HG03558 (cell line): ENCODE measurements at regions not wholly inside any gene's neighbourhood (a gene's known extent, or its start where the extent isn't known, plus 50 kb on each side); places are given as distances from the start of the nearest gene placed in this dataset.
"Not testable (repeated sequence)": the region's sequence is repeated elsewhere in the genome, so short reads cannot be mapped to it uniquely, and the experiment has no call there.

Experiments used
- ATAC-seq: cut with Tn5 transposase; IDR thresholded peaks from one replicate; pipeline ENCODE4 v1.9.1; 2021; ENCODE audit warnings: moderate number of reproducible peaks; ENCODE audit not compliant: unreplicated experiment; ENCODE audit errors: extremely low read depth

GRCh38 chr13:44637581-44637980, 61.5 kb upstream of the TSC22D1 start:
- no peak for ATAC-seq

DNA sequence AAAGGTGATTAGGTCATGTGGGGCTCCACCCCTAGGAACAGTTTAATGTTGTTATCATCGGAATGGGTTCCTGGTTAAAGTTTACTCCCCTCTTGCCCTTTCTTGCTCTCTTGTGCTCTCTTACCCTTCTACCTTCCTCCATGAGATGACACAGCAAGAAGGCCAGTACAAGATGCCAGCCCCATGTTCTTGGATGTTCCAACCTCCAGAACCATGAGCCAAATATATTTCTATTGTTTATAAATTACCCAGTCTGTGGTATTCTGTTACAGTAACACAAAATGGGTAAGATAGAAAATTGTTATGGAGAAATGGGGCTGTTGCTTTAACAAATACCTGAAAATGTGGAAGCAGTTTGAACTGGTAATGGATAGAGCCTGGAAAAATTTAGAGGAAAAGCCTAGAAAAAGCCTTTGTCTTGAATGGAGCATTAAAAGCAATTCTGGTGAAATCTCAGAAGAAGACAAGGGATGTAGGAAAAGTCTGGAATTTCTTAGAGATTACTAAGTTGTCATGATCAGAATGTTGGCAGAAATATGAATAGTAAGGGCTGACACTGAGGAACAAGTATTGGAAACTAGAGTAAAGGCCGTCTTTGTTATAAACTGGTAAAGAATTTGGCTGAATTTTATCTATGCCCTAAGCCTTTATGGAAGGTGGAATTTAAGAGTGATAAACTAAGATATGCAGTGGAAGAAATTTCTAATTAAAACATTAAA, 53.5 kb upstream of the TSC22D1 start:
- no peak for ATAC-seq

DNA sequence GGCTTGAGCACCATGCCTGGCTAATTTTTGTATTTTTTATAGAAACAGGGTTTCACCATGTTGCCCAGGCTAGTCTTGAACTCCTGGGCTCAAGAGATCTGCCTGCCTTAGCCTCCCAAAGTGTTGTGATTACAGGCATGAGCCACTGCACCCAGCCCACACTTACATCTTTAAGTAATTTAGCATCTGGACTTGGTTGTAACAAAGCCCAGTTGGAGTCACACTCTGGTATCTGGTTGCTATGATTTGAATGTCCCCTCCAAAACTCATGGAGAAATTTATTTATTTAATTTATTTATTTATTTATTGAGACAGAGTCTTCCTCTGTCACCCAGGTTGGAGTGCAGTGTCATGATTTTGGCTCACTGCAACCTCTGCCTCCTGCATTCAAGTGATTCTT, 52.7 kb upstream of the TSC22D1 start:
- ATAC-seq: not testable (repeated sequence)

DNA sequence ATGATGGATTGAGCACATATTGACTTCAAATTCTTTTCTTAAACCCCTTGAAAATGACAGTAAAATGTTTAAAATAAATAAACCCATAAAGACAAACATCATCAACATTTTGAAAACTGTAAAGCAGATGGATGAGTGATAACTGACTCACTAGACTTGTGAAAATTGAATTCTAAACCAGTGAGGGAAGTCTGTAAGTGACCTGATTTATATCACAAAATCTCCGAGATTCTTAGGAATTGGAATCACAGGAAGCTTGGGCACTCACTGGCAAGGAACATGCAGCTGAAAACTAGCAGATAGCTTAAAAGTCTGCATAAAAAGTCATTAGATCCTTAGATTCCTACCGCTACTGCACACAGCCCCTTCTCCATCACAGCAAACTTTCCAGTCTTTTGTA, 51.3 kb upstream of the TSC22D1 start:
- no peak for ATAC-seq

DNA sequence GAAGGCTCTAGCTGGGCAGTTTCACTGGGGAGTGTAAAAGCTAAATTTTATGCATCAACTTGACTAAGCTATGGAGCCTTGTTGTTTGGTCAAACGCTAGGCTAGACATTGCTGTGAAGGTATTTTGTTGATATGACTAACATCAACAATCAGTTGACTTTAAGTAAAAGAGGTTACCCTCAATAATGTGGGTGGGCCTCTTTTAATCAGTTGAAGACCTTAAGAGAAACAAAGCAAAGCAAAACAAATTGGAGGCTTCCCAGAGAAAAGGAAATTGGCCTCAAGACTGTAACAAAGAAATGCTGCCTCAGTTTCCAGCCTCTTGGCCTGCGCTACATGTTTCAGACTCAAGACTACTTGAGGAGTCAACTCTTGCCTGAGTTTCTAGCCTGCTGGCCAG, 50.0 kb upstream of the TSC22D1 start:
- ATAC-seq: no peak
